Hematopoietic multipotent progenitor cell treated with erythropoietin and hydrocortisone succinate and interleukin-3 and kit ligand, for 15 days (in vitro differentiated cells): ENCODE measurements at regions not wholly inside any gene's neighbourhood (a gene's known extent, or its start where the extent isn't known, plus 50 kb on each side); places are given as distances from the start of the nearest gene placed in this dataset.
"Not testable (repeated sequence)": the region's sequence is repeated elsewhere in the genome, so short reads cannot be mapped to it uniquely, and the experiment has no call there.

Source experiments
- DNase-seq: peaks from one replicate; pipeline ENCODE4 v3.0.0-alpha.2; 2015; ENCODE audit warnings: low spot score

GRCh38 chr10:3374914-3375313, 202.3 kb upstream of the PITRM1 start:
- no peak for DNase-seq

GRCh38 chr10:3373374-3374027, 200.9 kb upstream of the PITRM1 start:
- DNase-seq = not testable (repeated sequence)

GRCh38 chr10:3372281-3372680, 199.7 kb upstream of the PITRM1 start:
- no peak for DNase-seq

GRCh38 chr10:3371624-3372023, 199.0 kb upstream of the PITRM1 start:
- DNase-seq = not testable (repeated sequence)

- DNase-seq = no peak
Observed at GRCh38 chr10:3366735-3367405, 194.3 kb upstream of the PITRM1 start.

GRCh38 chr10:3366043-3366442, 193.5 kb upstream of the PITRM1 start:
- DNase-seq = no peak

- no peak for DNase-seq
Observed at GRCh38 chr10:3365630-3366029, 193.0 kb upstream of the PITRM1 start.

GRCh38 chr10:3364768-3365480, 192.3 kb upstream of the PITRM1 start:
- no peak for DNase-seq

- DNase-seq = no peak
Observed at GRCh38 chr10:3363311-3364045, 190.9 kb upstream of the PITRM1 start.

- no peak for DNase-seq
Observed at GRCh38 chr10:3362394-3362793, 189.8 kb upstream of the PITRM1 start.

- DNase-seq = no peak
Observed at GRCh38 chr10:3361640-3362039, 189.1 kb upstream of the PITRM1 start.

GRCh38 chr10:3357737-3358136, 185.2 kb upstream of the PITRM1 start:
- no peak for DNase-seq

GRCh38 chr10:3355536-3355935, 183.0 kb upstream of the PITRM1 start:
- DNase-seq = no peak

- no peak for DNase-seq
Observed at GRCh38 chr10:3354174-3354900, 181.8 kb upstream of the PITRM1 start.

- no peak for DNase-seq
Observed at GRCh38 chr10:3353235-3353634, 180.7 kb upstream of the PITRM1 start.

GRCh38 chr10:3350617-3351258, 178.2 kb upstream of the PITRM1 start:
- DNase-seq = no peak

- DNase-seq = no peak
Observed at GRCh38 chr10:3350205-3350604, 177.6 kb upstream of the PITRM1 start.

- DNase-seq = no peak
Observed at GRCh38 chr10:3348564-3348963, 176.0 kb upstream of the PITRM1 start.

- no peak for DNase-seq
Observed at GRCh38 chr10:3347413-3348182, 175.0 kb upstream of the PITRM1 start.

- DNase-seq = no peak
Observed at GRCh38 chr10:3346851-3347250, 174.3 kb upstream of the PITRM1 start.

GRCh38 chr10:3342771-3343170, 170.2 kb upstream of the PITRM1 start:
- DNase-seq = no peak
